Activated B cell treated with CpG ODN at 0.5 μM for 24 hours (primary cell): ENCODE measurements at regions not wholly inside any gene's neighbourhood (a gene's known extent, or its start where the extent isn't known, plus 50 kb on each side); places are given as distances from the start of the nearest gene placed in this dataset.

ENCODE experiments used
- ATAC-seq: fragments of 200-7000 bp; cut with Tn5 transposase; one replicate; pipeline ENCODE4 v1.10.0; 2021; ENCODE audit warnings: low read depth, mild to moderate bottlenecking, moderate library complexity
- CTCF ChIA-PET: fragments of 350-600 bp; sonication (Branson Sonifier 250); formaldehyde crosslinking; loops from one replicate; lab custom pipeline; 2021; ENCODE audit warnings: antibody characterized with exemption; lab: Charles Lee
- POLR2A ChIA-PET: fragments of 350-600 bp; sonication (Branson Sonifier 250); formaldehyde crosslinking; loops from one replicate; lab custom pipeline; 2021; ENCODE audit warnings: antibody characterized with exemption; lab: Charles Lee
- DNase-seq: peaks from one replicate; pipeline ENCODE4 v3.0.0; 2022
- H3K27ac Mint-ChIP-seq: one replicate; pipeline ENCODE4 v1.8.0; 2020; ENCODE audit warnings: mixed read lengths
- H3K27me3 Mint-ChIP-seq: one replicate; pipeline ENCODE4 v1.8.0; 2021; ENCODE audit warnings: mixed read lengths
- H3K36me3 Mint-ChIP-seq: one replicate; pipeline ENCODE4 v1.8.0; 2021; ENCODE audit warnings: low read depth, mixed read lengths
- H3K4me1 Mint-ChIP-seq: one replicate; pipeline ENCODE4 v1.8.0; 2021; ENCODE audit warnings: mixed read lengths
- H3K4me3 Mint-ChIP-seq: one replicate; pipeline ENCODE4 v1.8.0; 2020; ENCODE audit warnings: mild to moderate bottlenecking, mixed read lengths
- H3K9me3 Mint-ChIP-seq: one replicate; pipeline ENCODE4 v1.8.0; 2020; ENCODE audit warnings: mixed read lengths
- intact Hi-C: fragments of 100-400 bp; cut with micrococcal nuclease; formaldehyde crosslinking; loops from one replicate; pipeline ENCODE4 v1.15.1; 2024
- TF ChIP-seq, protein P1 (sequence below): fragments of 200-600 bp; IDR thresholded peaks from one replicate; pipeline ENCODE4 v1.8.0; 2022; ENCODE audit warnings: antibody characterized with exemption, mild to moderate bottlenecking

DNA sequence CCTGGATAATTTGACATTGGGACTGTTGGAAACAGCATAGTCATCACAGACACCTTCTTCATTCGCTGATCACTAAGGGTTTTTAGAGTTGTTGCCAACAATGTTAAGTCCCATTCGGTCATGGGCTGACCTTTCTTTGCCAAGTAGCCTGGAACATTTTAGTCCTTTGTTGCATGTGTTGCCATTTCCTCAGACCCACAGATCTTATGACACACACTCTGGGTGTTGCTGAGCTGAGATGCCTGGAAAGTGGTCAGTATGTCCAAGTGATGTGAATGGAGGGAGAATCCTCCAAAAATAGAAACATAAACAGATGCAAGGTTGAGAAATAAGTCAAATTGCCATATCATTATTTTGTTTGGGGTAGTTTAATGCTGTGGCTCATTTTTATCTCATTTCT lies 61.5 kb upstream of the GJA5 start:
- Mint-ChIP-seq H3K9me3 (no peaks in the 10 kb centered on the region), H3K36me3 (no peaks in the 10 kb centered on the region), H3K27me3 (peaks cover 17% of the 10 kb centered on the region), H3K4me3 (no peak overlapping the region), H3K4me1 (no peaks in the 10 kb centered on the region), H3K27ac (no peak overlapping the region)
- ChIA-PET CTCF (no interaction called here), POLR2A (no interaction called here)
- intact Hi-C loops: no loop called here
- DNase-seq (no peak), ATAC-seq (no peak)
- TF ChIP-seq, protein P1, sequence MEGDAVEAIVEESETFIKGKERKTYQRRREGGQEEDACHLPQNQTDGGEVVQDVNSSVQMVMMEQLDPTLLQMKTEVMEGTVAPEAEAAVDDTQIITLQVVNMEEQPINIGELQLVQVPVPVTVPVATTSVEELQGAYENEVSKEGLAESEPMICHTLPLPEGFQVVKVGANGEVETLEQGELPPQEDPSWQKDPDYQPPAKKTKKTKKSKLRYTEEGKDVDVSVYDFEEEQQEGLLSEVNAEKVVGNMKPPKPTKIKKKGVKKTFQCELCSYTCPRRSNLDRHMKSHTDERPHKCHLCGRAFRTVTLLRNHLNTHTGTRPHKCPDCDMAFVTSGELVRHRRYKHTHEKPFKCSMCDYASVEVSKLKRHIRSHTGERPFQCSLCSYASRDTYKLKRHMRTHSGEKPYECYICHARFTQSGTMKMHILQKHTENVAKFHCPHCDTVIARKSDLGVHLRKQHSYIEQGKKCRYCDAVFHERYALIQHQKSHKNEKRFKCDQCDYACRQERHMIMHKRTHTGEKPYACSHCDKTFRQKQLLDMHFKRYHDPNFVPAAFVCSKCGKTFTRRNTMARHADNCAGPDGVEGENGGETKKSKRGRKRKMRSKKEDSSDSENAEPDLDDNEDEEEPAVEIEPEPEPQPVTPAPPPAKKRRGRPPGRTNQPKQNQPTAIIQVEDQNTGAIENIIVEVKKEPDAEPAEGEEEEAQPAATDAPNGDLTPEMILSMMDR: no peak

DNA sequence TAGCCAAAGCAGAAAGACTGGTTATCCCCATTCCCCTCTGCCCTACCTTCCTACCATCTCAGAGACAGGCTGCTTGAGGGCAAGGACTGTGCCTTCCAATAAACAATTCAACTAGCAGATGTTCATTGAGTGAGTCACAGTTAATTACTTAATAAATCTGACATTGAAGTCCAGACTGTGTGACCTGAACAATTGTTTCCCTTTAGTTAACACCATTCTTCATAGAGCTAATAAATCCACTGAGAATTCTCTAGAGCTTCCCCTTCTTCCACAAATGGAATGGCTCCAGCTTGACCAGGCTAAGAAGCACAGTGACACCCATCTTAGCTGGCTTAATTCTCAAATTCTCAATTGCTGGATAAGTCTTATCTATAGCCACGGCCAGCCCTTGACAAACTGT lies 61.9 kb upstream of the GJA5 start:
- POLR2A ChIA-PET: no interaction called here
- TF ChIP-seq, protein P1: no peak
- H3K27ac Mint-ChIP-seq: no peak overlapping the region

DNA sequence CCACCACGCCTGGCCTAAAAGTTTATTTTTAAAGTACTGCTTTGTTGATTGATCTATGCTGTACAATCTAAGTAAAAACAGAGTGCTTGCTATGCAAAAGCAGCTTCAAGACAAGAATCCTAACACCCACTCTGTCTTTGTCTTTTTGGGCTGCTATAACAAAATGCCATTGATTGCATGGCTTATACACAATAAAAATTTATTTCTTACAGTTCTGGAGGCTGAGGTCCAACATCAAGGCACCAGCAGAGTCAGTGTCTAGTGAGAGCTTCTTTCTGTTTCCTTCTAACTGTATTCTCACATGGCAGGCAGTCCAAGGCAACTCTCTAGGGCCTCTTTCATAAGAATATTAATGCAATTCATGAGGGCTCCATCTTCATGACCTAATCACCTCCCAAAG lies 63.6 kb upstream of the GJA5 start:
- no peaks in the 10 kb centered on the region for H3K4me1 Mint-ChIP-seq
- TF ChIP-seq, protein P1: no peak
- DNase-seq: no peak
- peaks cover 12% of the 10 kb centered on the region for H3K27me3 Mint-ChIP-seq
- no peak overlapping the region for H3K4me3 Mint-ChIP-seq
- H3K27ac Mint-ChIP-seq: no peak overlapping the region
- ChIA-PET CTCF (no interaction called here), POLR2A (no interaction called here)
- H3K9me3 Mint-ChIP-seq: no peaks in the 10 kb centered on the region
- ATAC-seq: no peak
- intact Hi-C loops: no loop called here
- H3K36me3 Mint-ChIP-seq: no peaks in the 10 kb centered on the region

More for the DNA sequence above, 61.9 kb upstream of the GJA5 start:
- intact Hi-C loops: no loop called here
- CTCF ChIA-PET: interaction anchor here (0.6 kb wide), 1 partner anchor 14 kb away, joined by 3 read pairs; no protein-coding TSS in a partner anchor
- no peaks in the 10 kb centered on the region for H3K4me1 Mint-ChIP-seq
- H3K36me3 Mint-ChIP-seq: no peaks in the 10 kb centered on the region
- peaks cover 15% of the 10 kb centered on the region for H3K27me3 Mint-ChIP-seq
- ATAC-seq (no peak), DNase-seq (no peak)
- no peaks in the 10 kb centered on the region for H3K9me3 Mint-ChIP-seq
- no peak overlapping the region for H3K4me3 Mint-ChIP-seq

DNA sequence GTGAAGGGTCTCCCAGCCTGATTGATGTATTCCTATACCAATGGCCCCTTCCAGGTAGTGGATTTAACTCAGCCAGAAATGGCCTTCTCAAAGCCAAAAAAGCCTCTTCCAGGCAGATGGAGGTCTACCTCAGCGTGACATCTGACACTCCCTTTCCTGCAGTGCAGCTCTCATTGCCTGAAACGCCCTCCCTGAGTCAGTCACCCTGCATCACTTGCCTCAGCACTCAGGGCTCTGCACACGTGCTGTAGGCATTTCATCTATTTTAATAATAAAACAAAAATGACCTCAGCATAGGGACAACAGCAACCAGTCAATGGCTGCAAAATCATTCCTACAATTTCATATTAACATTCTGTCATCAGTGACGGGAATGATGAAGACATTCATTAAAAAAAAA lies 64.4 kb upstream of the GJA5 start:
- intact Hi-C loops: no loop called here
- ChIA-PET POLR2A (no interaction called here), CTCF (no interaction called here)
- TF ChIP-seq, protein P1: no peak
- DNase-seq (no peak), ATAC-seq (no peak)
- Mint-ChIP-seq H3K27ac (no peak overlapping the region), H3K4me1 (no peaks in the 10 kb centered on the region), H3K27me3 (peaks cover 15% of the 10 kb centered on the region), H3K4me3 (no peak overlapping the region), H3K36me3 (no peaks in the 10 kb centered on the region), H3K9me3 (no peaks in the 10 kb centered on the region)

DNA sequence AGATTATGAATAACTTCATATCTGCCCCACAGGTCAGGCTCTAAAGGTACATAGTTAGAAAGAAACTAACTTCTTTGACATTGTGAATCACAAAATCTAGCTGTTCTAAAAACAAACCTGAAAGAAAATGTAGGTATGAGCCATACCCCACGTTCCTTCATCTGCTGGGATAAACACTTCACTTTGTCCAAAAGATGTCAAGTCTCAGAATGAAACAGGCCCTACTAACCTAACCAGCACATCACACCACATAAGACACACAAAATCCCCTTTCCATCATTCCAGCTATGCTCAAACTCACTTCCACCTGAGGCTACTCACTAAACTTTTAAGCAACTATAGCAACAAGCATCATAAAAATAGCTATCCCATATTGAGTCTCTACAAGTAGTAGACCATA lies 65.2 kb upstream of the GJA5 start:
- TF ChIP-seq, protein P1: no peak
- DNase-seq (no peak), ATAC-seq (no peak)
- Mint-ChIP-seq H3K27me3 (peaks cover 15% of the 10 kb centered on the region), H3K4me1 (no peaks in the 10 kb centered on the region), H3K9me3 (no peaks in the 10 kb centered on the region), H3K27ac (no peak overlapping the region), H3K36me3 (no peaks in the 10 kb centered on the region), H3K4me3 (no peak overlapping the region)
- ChIA-PET CTCF (no interaction called here), POLR2A (no interaction called here)
- intact Hi-C loops: no loop called here
